T-helper 1 cell (primary cell): ENCODE measurements at regions not wholly inside any gene's neighbourhood (a gene's known extent, or its start where the extent isn't known, plus 50 kb on each side); places are given as distances from the start of the nearest gene placed in this dataset.

Experiments
- DNase-seq, 5 donors: peaks; one replicate each; pipeline ENCODE4 v3.0.0-alpha.2; 2012 to 2020

- DNase-seq = no peak
These were observed 334.6 kb upstream of the LRATD1 start for GRCh38 chr2:14297906-14298305.

- no peak for DNase-seq
These were observed 331.2 kb upstream of the LRATD1 start for GRCh38 chr2:14301331-14301730.

GRCh38 chr2:14303366-14304115 lies 329.0 kb upstream of the LRATD1 start:
- no peak for DNase-seq

- DNase-seq = no peak
These were observed 328.2 kb upstream of the LRATD1 start for GRCh38 chr2:14304326-14304725.

GRCh38 chr2:14306268-14306861 lies 326.2 kb upstream of the LRATD1 start:
- no peak for DNase-seq

GRCh38 chr2:14313341-14313740 lies 319.2 kb upstream of the LRATD1 start:
- DNase-seq = no peak

GRCh38 chr2:14316594-14316993 lies 315.9 kb upstream of the LRATD1 start:
- no peak for DNase-seq

GRCh38 chr2:14321357-14321756 lies 311.2 kb upstream of the LRATD1 start:
- DNase-seq = no peak

GRCh38 chr2:14322306-14322705 lies 310.2 kb upstream of the LRATD1 start:
- DNase-seq = no peak

GRCh38 chr2:14324308-14324707 lies 308.2 kb upstream of the LRATD1 start:
- DNase-seq = no peak

GRCh38 chr2:14330884-14331283 lies 301.6 kb upstream of the LRATD1 start:
- DNase-seq = no peak

GRCh38 chr2:14336759-14337382 lies 295.6 kb upstream of the LRATD1 start:
- no peak for DNase-seq

GRCh38 chr2:14340703-14341102 lies 291.8 kb upstream of the LRATD1 start:
- DNase-seq = no peak

- DNase-seq = no peak
These were observed 290.2 kb upstream of the LRATD1 start for GRCh38 chr2:14342313-14342712.

- no peak for DNase-seq
These were observed 288.2 kb upstream of the LRATD1 start for GRCh38 chr2:14344355-14344754.

- no peak for DNase-seq
These were observed 284.3 kb upstream of the LRATD1 start for GRCh38 chr2:14348247-14348646.

- no peak for DNase-seq
These were observed 281.7 kb upstream of the LRATD1 start for GRCh38 chr2:14350856-14351255.

GRCh38 chr2:14352067-14352466 lies 280.4 kb upstream of the LRATD1 start:
- DNase-seq = no peak

- DNase-seq = no peak
These were observed 278.3 kb upstream of the LRATD1 start for GRCh38 chr2:14354231-14354630.

- no peak for DNase-seq
These were observed 277.4 kb upstream of the LRATD1 start for GRCh38 chr2:14355102-14355501.

- DNase-seq = no peak
These were observed 274.2 kb upstream of the LRATD1 start for GRCh38 chr2:14358339-14358738.

- DNase-seq = no peak
These were observed 273.7 kb upstream of the LRATD1 start for GRCh38 chr2:14358774-14359173.

GRCh38 chr2:14363137-14363536 lies 269.4 kb upstream of the LRATD1 start:
- DNase-seq = no peak

- no peak for DNase-seq
These were observed 268.5 kb upstream of the LRATD1 start for GRCh38 chr2:14363976-14364375.
